ENCODE measurements at regions not wholly inside any gene's neighbourhood (a gene's known extent, or its start where the extent isn't known, plus 50 kb on each side); places are given as distances from the start of the nearest gene placed in this dataset.

DNA sequence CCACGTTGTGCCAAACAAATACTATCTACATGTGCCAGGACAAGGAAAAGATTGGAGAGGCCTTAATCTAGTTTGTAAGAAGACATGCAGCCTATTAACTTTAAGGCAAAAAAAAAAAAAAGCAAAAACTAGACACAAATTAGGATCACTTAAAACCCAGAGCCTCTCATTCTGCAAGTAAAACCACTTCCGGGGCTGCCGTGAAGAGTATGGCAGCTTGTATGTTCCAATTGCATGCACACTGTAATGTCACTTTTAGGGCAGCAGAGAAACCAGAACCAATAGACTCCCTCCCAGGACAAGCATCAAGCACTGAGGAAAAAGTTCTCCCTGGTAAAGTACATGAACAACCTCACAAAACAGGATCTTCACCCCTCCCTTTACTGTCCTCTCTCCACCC, 70.6 kb downstream of the RSL24D1 start:
- ATAC-seq = no peak
- TF ChIP-seq, protein P1, sequence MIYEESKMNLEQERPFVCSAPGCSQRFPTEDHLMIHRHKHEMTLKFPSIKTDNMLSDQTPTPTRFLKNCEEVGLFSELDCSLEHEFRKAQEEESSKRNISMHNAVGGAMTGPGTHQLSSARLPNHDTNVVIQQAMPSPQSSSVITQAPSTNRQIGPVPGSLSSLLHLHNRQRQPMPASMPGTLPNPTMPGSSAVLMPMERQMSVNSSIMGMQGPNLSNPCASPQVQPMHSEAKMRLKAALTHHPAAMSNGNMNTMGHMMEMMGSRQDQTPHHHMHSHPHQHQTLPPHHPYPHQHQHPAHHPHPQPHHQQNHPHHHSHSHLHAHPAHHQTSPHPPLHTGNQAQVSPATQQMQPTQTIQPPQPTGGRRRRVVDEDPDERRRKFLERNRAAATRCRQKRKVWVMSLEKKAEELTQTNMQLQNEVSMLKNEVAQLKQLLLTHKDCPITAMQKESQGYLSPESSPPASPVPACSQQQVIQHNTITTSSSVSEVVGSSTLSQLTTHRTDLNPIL (CRISPR knock-in tag; IDR thresholded peaks at IDR 0.05; ENCODE audit: low read depth) = no peak
- TF ChIP-seq ZFP30 (CRISPR knock-in tag; IDR thresholded peaks at IDR 0.05) (no peak), BACH2 (CRISPR knock-in tag; IDR thresholded peaks at IDR 0.05; ENCODE audit: borderline replicate concordance) (no peak)
- TF ChIP-seq, protein P2, sequence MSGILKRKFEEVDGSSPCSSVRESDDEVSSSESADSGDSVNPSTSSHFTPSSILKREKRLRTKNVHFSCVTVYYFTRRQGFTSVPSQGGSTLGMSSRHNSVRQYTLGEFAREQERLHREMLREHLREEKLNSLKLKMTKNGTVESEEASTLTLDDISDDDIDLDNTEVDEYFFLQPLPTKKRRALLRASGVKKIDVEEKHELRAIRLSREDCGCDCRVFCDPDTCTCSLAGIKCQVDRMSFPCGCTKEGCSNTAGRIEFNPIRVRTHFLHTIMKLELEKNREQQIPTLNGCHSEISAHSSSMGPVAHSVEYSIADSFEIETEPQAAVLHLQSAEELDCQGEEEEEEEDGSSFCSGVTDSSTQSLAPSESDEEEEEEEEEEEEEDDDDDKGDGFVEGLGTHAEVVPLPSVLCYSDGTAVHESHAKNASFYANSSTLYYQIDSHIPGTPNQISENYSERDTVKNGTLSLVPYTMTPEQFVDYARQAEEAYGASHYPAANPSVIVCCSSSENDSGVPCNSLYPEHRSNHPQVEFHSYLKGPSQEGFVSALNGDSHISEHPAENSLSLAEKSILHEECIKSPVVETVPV (CRISPR knock-in tag; IDR thresholded peaks at IDR 0.05) = no peak

DNA sequence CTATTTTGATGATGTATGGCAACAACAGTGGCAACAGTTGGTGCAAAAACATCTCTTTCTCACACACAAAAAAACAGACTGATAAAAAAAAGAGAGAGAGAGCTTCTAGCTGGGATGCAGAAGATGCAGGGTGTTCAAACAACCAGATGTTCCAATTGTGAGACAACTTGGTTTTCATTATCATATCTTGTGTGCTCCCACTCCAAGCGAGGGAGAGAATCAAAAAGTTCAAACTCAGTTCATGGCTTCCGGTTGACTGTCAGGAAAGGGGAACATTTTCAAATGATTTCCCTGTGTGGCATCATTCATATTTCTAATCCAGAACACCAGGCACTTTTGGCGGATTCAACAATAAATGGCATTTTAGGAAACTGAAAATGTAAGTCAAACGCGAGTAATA, 72.1 kb downstream of the RSL24D1 start:
- no peak for ATAC-seq
- TF ChIP-seq TCF4 (CRISPR knock-in tag; IDR thresholded peaks at IDR 0.05; ENCODE audit: borderline replicate concordance) (no peak), ZC3H10 (CRISPR knock-in tag; IDR thresholded peaks at IDR 0.05) (no peak), BACH2 (CRISPR knock-in tag; IDR thresholded peaks at IDR 0.05; ENCODE audit: borderline replicate concordance) (no peak), PPARA (CRISPR knock-in tag; IDR thresholded peaks at IDR 0.05; ENCODE audit: borderline replicate concordance) (no peak), CSDC2 (CRISPR knock-in tag; IDR thresholded peaks at IDR 0.05) (no peak), RARB (CRISPR knock-in tag; IDR thresholded peaks at IDR 0.05) (no peak), GLIS3 (CRISPR knock-in tag; IDR thresholded peaks at IDR 0.05) (no peak), ESRRG (CRISPR knock-in tag; IDR thresholded peaks at IDR 0.05) (no peak), ZFP30 (CRISPR knock-in tag; IDR thresholded peaks at IDR 0.05) (no peak), ZNF8 (CRISPR knock-in tag; IDR thresholded peaks at IDR 0.05) (no peak), ZFP3 (CRISPR knock-in tag; IDR thresholded peaks at IDR 0.05) (no peak), TOX (CRISPR knock-in tag; IDR thresholded peaks at IDR 0.05; ENCODE audit: borderline replicate concordance) (no peak), OSR1 (CRISPR knock-in tag; IDR thresholded peaks at IDR 0.05) (no peak), ZNF565 (CRISPR knock-in tag; conservative IDR thresholded peaks at IDR 0.05; ENCODE audit: low read depth) (no peak)
- TF ChIP-seq, protein P3, sequence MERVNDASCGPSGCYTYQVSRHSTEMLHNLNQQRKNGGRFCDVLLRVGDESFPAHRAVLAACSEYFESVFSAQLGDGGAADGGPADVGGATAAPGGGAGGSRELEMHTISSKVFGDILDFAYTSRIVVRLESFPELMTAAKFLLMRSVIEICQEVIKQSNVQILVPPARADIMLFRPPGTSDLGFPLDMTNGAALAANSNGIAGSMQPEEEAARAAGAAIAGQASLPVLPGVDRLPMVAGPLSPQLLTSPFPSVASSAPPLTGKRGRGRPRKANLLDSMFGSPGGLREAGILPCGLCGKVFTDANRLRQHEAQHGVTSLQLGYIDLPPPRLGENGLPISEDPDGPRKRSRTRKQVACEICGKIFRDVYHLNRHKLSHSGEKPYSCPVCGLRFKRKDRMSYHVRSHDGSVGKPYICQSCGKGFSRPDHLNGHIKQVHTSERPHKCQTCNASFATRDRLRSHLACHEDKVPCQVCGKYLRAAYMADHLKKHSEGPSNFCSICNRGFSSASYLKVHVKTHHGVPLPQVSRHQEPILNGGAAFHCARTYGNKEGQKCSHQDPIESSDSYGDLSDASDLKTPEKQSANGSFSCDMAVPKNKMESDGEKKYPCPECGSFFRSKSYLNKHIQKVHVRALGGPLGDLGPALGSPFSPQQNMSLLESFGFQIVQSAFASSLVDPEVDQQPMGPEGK (CRISPR knock-in tag; IDR thresholded peaks at IDR 0.05; ENCODE audit: borderline replicate concordance) = no peak
- TF ChIP-seq, protein P2 (CRISPR knock-in tag; IDR thresholded peaks at IDR 0.05) = no peak
- TF ChIP-seq, protein P1 (CRISPR knock-in tag; IDR thresholded peaks at IDR 0.05; ENCODE audit: low read depth) = no peak
- TF ChIP-seq, protein P4, sequence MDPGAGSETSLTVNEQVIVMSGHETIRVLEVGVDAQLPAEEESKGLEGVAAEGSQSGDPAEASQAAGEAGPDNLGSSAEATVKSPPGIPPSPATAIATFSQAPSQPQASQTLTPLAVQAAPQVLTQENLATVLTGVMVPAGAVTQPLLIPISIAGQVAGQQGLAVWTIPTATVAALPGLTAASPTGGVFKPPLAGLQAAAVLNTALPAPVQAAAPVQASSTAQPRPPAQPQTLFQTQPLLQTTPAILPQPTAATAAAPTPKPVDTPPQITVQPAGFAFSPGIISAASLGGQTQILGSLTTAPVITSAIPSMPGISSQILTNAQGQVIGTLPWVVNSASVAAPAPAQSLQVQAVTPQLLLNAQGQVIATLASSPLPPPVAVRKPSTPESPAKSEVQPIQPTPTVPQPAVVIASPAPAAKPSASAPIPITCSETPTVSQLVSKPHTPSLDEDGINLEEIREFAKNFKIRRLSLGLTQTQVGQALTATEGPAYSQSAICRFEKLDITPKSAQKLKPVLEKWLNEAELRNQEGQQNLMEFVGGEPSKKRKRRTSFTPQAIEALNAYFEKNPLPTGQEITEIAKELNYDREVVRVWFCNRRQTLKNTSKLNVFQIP (CRISPR knock-in tag; IDR thresholded peaks at IDR 0.05; ENCODE audit: borderline replicate concordance, low read depth) = no peak

DNA sequence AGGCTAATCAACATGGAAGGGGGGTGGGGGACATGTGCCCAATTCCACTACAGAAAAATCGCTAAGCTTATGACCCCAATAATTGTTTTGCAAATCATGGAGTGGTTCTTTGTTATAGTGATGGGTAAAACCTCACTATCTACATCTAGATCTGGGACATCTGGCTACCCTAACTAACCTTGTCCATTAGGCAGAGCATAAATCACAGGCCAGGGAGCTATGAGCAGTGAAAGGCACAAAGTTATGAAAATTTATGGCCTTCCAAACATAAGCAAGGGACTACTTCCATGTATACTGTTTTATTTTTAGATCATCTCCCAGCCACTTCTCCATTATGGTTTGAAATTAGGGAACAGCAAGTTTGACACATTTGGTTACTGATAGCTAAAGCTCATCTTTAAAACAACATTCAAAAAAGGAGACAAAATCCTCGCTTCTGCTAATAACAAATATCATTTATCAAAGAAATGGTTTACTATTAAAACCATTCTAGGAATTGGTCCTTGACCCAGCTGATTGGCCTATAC, 78.3 kb downstream of the RSL24D1 start:
- ATAC-seq = no peak
- TF ChIP-seq, protein P2 (CRISPR knock-in tag; IDR thresholded peaks at IDR 0.05) = no peak
- TF ChIP-seq GLIS3 (CRISPR knock-in tag; IDR thresholded peaks at IDR 0.05) (no peak), SNAI2 (CRISPR knock-in tag; IDR thresholded peaks at IDR 0.05) (no peak), ESRRG (CRISPR knock-in tag; IDR thresholded peaks at IDR 0.05) (no peak), ZNF8 (CRISPR knock-in tag; IDR thresholded peaks at IDR 0.05) (no peak), ZNF565 (CRISPR knock-in tag; conservative IDR thresholded peaks at IDR 0.05; ENCODE audit: low read depth) (no peak), RARB (CRISPR knock-in tag; IDR thresholded peaks at IDR 0.05) (no peak), PPARA (CRISPR knock-in tag; IDR thresholded peaks at IDR 0.05; ENCODE audit: borderline replicate concordance) (no peak), ZC3H10 (CRISPR knock-in tag; IDR thresholded peaks at IDR 0.05) (no peak), TCF4 (CRISPR knock-in tag; IDR thresholded peaks at IDR 0.05; ENCODE audit: borderline replicate concordance) (no peak), CSDC2 (CRISPR knock-in tag; IDR thresholded peaks at IDR 0.05) (no peak), ISL1 (CRISPR knock-in tag; IDR thresholded peaks at IDR 0.05) (no peak), TOX (CRISPR knock-in tag; IDR thresholded peaks at IDR 0.05; ENCODE audit: borderline replicate concordance) (no peak)
- TF ChIP-seq, protein P5, sequence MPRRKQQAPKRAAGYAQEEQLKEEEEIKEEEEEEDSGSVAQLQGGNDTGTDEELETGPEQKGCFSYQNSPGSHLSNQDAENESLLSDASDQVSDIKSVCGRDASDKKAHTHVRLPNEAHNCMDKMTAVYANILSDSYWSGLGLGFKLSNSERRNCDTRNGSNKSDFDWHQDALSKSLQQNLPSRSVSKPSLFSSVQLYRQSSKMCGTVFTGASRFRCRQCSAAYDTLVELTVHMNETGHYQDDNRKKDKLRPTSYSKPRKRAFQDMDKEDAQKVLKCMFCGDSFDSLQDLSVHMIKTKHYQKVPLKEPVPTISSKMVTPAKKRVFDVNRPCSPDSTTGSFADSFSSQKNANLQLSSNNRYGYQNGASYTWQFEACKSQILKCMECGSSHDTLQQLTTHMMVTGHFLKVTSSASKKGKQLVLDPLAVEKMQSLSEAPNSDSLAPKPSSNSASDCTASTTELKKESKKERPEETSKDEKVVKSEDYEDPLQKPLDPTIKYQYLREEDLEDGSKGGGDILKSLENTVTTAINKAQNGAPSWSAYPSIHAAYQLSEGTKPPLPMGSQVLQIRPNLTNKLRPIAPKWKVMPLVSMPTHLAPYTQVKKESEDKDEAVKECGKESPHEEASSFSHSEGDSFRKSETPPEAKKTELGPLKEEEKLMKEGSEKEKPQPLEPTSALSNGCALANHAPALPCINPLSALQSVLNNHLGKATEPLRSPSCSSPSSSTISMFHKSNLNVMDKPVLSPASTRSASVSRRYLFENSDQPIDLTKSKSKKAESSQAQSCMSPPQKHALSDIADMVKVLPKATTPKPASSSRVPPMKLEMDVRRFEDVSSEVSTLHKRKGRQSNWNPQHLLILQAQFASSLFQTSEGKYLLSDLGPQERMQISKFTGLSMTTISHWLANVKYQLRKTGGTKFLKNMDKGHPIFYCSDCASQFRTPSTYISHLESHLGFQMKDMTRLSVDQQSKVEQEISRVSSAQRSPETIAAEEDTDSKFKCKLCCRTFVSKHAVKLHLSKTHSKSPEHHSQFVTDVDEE (CRISPR knock-in tag; IDR thresholded peaks at IDR 0.05) = no peak
- TF ChIP-seq, protein P1 (CRISPR knock-in tag; IDR thresholded peaks at IDR 0.05; ENCODE audit: low read depth) = no peak

Measured in SK-N-SH treated with all-trans-retinoic acid at 6 μM for 48 hours (cell line).